ENCODE measurements at regions not wholly inside any gene's neighbourhood (a gene's known extent, or its start where the extent isn't known, plus 50 kb on each side); places are given as distances from the start of the nearest gene placed in this dataset.
A peak's percentile ranks its signal among the peaks of the same experiment; 100 is the strongest.

GRCh38 chr6:28741363-28741762 lies 182.4 kb downstream of the TRIM27 start:
- TF ChIP-seq CTCF (IDR thresholded peaks at IDR 0.05; ENCODE audit: low read depth, low read length, missing control alignments), result no peak
- in situ Hi-C loops (cut with HindIII; ENCODE audit: low sequenced_read_pairs), result no loop called here
- no peak overlapping the region for H3K4me3 ChIP-seq (ENCODE audit: low read depth, low read length)
- no peak for DNase-seq (ENCODE audit: low read depth)

- DNase-seq (ENCODE audit: low read depth), result no peak
- no peak for TF ChIP-seq CTCF (IDR thresholded peaks at IDR 0.05; ENCODE audit: low read depth, low read length, missing control alignments)
- no peak overlapping the region for H3K4me3 ChIP-seq (ENCODE audit: low read depth, low read length)
- in situ Hi-C loops (cut with HindIII; ENCODE audit: low sequenced_read_pairs), result no loop called here
Measured at GRCh38 chr6:28742668-28743270, 181.0 kb downstream of the TRIM27 start.

- no peak for TF ChIP-seq CTCF (IDR thresholded peaks at IDR 0.05; ENCODE audit: low read depth, low read length, missing control alignments)
- no peak overlapping the region for H3K4me3 ChIP-seq (ENCODE audit: low read depth, low read length)
- in situ Hi-C loops (cut with HindIII; ENCODE audit: low sequenced_read_pairs), result no loop called here
- DNase-seq (ENCODE audit: low read depth), result no peak
Measured at GRCh38 chr6:28743271-28743789, 180.5 kb downstream of the TRIM27 start.

- in situ Hi-C loops (cut with HindIII; ENCODE audit: low sequenced_read_pairs), result no loop called here
- DNase-seq (ENCODE audit: low read depth), result no peak
- TF ChIP-seq CTCF (IDR thresholded peaks at IDR 0.05; ENCODE audit: low read depth, low read length, missing control alignments), result no peak
- H3K4me3 ChIP-seq (ENCODE audit: low read depth, low read length), result peak overlapping the region; percentile 10
Measured at GRCh38 chr6:28747083-28747630, 176.6 kb downstream of the TRIM27 start.

- in situ Hi-C loops (cut with HindIII; ENCODE audit: low sequenced_read_pairs), result no loop called here
- DNase-seq (ENCODE audit: low read depth), result no peak
- H3K4me3 ChIP-seq (ENCODE audit: low read depth, low read length), result peak overlapping the region; percentile 10
- TF ChIP-seq CTCF (IDR thresholded peaks at IDR 0.05; ENCODE audit: low read depth, low read length, missing control alignments), result no peak
Measured at GRCh38 chr6:28747631-28748157, 176.1 kb downstream of the TRIM27 start.

GRCh38 chr6:28748192-28748591 lies 175.6 kb downstream of the TRIM27 start:
- H3K4me3 ChIP-seq (ENCODE audit: low read depth, low read length), result no peak overlapping the region
- no peak for TF ChIP-seq CTCF (IDR thresholded peaks at IDR 0.05; ENCODE audit: low read depth, low read length, missing control alignments)
- no peak for DNase-seq (ENCODE audit: low read depth)
- in situ Hi-C loops (cut with HindIII; ENCODE audit: low sequenced_read_pairs), result no loop called here

All from astrocyte of the cerebellum (primary cell).